ENCODE measurements at regions not wholly inside any gene's neighbourhood (a gene's known extent, or its start where the extent isn't known, plus 50 kb on each side); places are given as distances from the start of the nearest gene placed in this dataset.

DNA sequence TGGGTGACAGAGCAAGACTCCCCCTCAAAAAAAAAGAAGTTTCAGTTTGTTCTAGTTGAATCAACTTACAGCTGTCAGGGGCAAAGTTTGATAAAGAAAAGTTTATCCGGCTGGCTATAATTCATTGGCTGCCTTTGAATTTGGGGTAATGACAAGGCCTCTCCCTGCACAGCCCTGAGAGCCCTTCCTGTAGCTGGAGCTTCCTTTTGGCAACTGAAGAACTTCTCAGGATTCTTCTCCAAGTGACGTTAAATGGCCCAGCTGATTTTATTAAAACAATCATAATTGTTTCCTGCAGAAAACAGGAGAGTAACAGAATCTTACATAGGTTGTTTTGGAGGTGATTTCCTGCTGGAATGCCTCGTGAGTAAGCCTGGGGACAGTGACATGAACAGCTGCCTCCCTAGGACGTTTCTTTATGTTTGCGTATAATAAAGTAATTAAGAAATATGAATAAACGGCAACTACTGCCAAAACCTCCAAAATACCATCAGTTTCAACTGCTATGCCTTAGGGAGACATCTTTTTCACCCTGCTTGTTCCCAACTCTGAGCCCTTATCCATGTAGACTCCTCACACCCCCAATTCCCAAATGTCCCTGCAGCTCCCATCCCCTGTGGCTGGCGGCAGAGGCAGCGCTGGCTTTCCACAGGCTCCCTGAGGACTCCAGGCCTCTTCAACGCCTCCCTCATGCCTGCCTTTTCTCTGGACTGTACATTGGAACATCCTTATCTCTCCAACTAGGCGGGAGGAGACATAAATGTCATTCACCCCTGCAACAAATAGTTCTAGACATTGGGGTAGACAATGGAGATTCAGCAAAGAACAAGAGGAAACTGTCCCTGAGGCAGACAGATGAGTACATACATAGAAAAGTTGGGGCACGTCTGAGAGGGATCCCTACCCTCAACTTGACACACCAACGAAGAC, 59.2 kb upstream of the FZD7 start:
- POLR2A ChIA-PET (ENCODE audit: low non-redundant PET) = no interaction called here
- no peak for TF ChIP-seq CTCF (conservative IDR thresholded peaks at IDR 0.05; ENCODE audit: low read depth)
- no peak for DNase-seq (ENCODE audit: low spot score)
- H3K27ac ChIP-seq = no peak overlapping the region
- CTCF ChIA-PET = interaction anchor here (0.6 kb wide), 2 partner anchors 58 to 817 kb away, joined by 4 read pairs; no protein-coding TSS in a partner anchor

GRCh38 chr2:201975434-201975833, 58.2 kb upstream of the FZD7 start:
- ChIA-PET CTCF (no interaction called here), POLR2A (ENCODE audit: low non-redundant PET) (no interaction called here)
- no peak for TF ChIP-seq CTCF (conservative IDR thresholded peaks at IDR 0.05; ENCODE audit: low read depth)
- no peak overlapping the region for H3K27ac ChIP-seq
- no peak for DNase-seq (ENCODE audit: low spot score)

DNA sequence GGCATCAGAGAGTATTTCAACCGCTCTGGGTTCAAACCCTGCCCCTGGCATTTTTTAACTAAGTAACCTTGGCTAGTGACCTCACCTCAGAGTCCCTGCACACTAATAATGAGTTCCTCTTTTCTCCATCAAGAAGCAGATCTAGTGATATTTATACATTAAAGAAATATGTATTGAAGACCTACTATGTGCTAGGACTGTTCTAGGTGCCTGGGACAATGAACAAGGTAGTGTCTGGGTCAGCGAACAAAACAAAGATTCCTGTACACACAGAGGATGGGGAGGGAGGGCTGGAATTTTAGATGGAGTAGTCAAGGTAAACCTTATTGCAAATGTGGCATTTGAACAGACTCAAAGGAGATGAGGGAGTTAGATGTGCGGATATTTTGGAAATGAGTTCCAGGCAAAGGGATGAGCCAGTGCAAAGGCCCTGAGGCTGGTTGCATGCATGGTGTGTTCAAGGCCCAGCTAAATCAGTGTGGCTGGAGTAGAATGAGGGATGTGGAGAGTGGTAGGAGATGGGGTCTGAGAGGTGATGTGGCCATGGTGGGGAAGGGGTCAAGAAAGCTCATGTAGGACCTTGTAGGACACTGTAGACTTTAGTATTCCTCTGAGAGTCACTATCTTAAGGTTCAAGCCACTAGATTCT, 57.6 kb upstream of the FZD7 start:
- DNase-seq (ENCODE audit: low spot score) = no peak
- ChIA-PET POLR2A (ENCODE audit: low non-redundant PET) (no interaction called here), CTCF (interaction anchor here (0.8 kb wide), 1 partner anchor 16 kb away, joined by 3 read pairs; no protein-coding TSS in a partner anchor)
- TF ChIP-seq CTCF (conservative IDR thresholded peaks at IDR 0.05; ENCODE audit: low read depth) = no peak
- no peak overlapping the region for H3K27ac ChIP-seq

DNA sequence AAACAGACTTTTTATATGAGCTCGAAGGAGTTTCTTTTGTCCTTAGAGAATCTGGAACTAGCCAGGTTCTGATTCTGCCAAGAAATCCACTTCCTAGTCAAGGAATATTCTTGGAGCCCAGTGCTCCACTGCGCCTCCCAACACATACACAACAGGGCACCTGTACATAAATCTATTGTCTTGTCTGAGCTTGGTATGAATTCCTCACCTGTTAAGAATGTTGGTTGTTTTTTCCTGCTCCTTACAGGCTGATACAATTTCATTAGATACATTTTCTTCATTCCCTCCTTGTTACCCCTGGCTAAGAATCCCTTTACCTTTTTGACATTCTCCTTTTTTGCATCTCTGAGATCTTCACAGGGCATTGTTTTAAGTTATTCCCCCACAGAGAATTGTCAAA, 56.0 kb upstream of the FZD7 start:
- TF ChIP-seq CTCF (conservative IDR thresholded peaks at IDR 0.05; ENCODE audit: low read depth) = no peak
- ChIA-PET POLR2A (ENCODE audit: low non-redundant PET) (no interaction called here), CTCF (interaction anchor here (0.7 kb wide), 1 partner anchor 88 kb away, joined by 3 read pairs; no protein-coding TSS in a partner anchor)
- DNase-seq (ENCODE audit: low spot score) = peak; percentile 32
- H3K27ac ChIP-seq = no peak overlapping the region

GRCh38 chr2:201978333-201978732, 55.3 kb upstream of the FZD7 start:
- no peak for DNase-seq (ENCODE audit: low spot score)
- ChIA-PET POLR2A (ENCODE audit: low non-redundant PET) (no interaction called here), CTCF (interaction anchor here (0.7 kb wide), 1 partner anchor 89 kb away, joined by 3 read pairs; no protein-coding TSS in a partner anchor)
- no peak overlapping the region for H3K27ac ChIP-seq
- TF ChIP-seq CTCF (conservative IDR thresholded peaks at IDR 0.05; ENCODE audit: low read depth) = no peak

- no peak for TF ChIP-seq CTCF (conservative IDR thresholded peaks at IDR 0.05; ENCODE audit: low read depth)
- ChIA-PET POLR2A (ENCODE audit: low non-redundant PET) (no interaction called here), CTCF (no interaction called here)
- no peak for DNase-seq (ENCODE audit: low spot score)
- H3K27ac ChIP-seq = no peak overlapping the region
These were observed 54.7 kb upstream of the FZD7 start for GRCh38 chr2:201978986-201979385.

All from RWPE1 (cell line).